Ascending aorta (tissue), 2 donors: ENCODE measurements at regions not wholly inside any gene's neighbourhood (a gene's known extent, or its start where the extent isn't known, plus 50 kb on each side); places are given as distances from the start of the nearest gene placed in this dataset.
"Not testable (repeated sequence)": the region's sequence is repeated elsewhere in the genome, so short reads cannot be mapped to it uniquely, and the experiment has no call there.

Experiments
- DNase-seq, 2 donors: peaks; one replicate each; pipeline ENCODE4 v3.0.0-alpha.2; 2019; ENCODE audit warnings: low spot score in 2 of 2
- H3K27ac ChIP-seq, 2 donors: fragments of 200-600 bp; sonication (generic); one replicate each; pipeline ENCODE4 v1.5.1; 2016 to 2017; ENCODE audit warnings: mild to moderate bottlenecking in 1 of 2
- H3K27me3 ChIP-seq: fragments of 200-600 bp; sonication (generic); one replicate; pipeline ENCODE4 v1.5.1; 2017
- H3K36me3 ChIP-seq, 2 donors: fragments of 200-600 bp; sonication (generic); one replicate each; pipeline ENCODE4 v1.5.1; 2016
- H3K4me1 ChIP-seq, 2 donors: fragments of 200-600 bp; sonication (generic); one replicate each; pipeline ENCODE4 v1.5.1; 2016 to 2017; ENCODE audit warnings: mild to moderate bottlenecking in 1 of 2
- H3K4me3 ChIP-seq, 2 donors: fragments of 200-600 bp; sonication (generic); one replicate each; pipeline ENCODE4 v1.5.1; 2016 to 2017; ENCODE audit warnings: mild to moderate bottlenecking in 1 of 2
- H3K9me3 ChIP-seq, 2 donors: fragments of 200-600 bp; sonication (generic); one replicate each; pipeline ENCODE4 v1.5.1; 2016
- intact Hi-C: fragments of 100-400 bp; cut with DNase I; formaldehyde crosslinking; loops from one replicate; pipeline ENCODE4 v1.15.1; 2023
- TF ChIP-seq, protein P1 (sequence below), 3 experiments: fragments of 200-600 bp in 2 of 3; fragments of 450-650 bp in 1 of 3; sonication (generic) in 2 of 3; IDR thresholded peaks; one replicate each; pipeline ENCODE4 v1.5.1; 2016 to 2019; ENCODE audit warnings: antibody characterized with exemption in 3 of 3, mild to moderate bottlenecking in 1 of 3, moderate library complexity in 1 of 3

DNA sequence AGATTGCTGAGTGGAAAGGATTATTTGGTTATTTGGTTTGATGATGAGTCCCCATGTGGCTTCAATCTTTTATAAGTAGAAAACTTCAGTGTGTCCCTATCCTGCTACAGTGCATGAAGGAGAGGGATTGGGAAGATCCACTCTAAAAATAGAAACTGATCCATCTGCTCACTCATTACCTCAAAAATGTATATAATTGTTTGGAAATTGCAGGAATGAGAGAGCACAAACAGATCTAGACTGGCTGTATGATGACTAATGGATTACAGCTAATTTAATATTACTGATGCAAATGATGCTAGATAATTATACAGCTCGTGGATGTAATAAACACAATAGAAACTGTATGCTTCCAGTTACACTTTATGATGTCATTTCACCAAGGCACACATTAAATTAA is 625.3 kb upstream of the PRR20A start:
- intact Hi-C loops: no loop called here
- TF ChIP-seq, protein P1, sequence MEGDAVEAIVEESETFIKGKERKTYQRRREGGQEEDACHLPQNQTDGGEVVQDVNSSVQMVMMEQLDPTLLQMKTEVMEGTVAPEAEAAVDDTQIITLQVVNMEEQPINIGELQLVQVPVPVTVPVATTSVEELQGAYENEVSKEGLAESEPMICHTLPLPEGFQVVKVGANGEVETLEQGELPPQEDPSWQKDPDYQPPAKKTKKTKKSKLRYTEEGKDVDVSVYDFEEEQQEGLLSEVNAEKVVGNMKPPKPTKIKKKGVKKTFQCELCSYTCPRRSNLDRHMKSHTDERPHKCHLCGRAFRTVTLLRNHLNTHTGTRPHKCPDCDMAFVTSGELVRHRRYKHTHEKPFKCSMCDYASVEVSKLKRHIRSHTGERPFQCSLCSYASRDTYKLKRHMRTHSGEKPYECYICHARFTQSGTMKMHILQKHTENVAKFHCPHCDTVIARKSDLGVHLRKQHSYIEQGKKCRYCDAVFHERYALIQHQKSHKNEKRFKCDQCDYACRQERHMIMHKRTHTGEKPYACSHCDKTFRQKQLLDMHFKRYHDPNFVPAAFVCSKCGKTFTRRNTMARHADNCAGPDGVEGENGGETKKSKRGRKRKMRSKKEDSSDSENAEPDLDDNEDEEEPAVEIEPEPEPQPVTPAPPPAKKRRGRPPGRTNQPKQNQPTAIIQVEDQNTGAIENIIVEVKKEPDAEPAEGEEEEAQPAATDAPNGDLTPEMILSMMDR (IDR thresholded peaks at IDR 0.05): no peak
- no peaks in the 10 kb centered on the region for H3K27me3 ChIP-seq
- H3K4me1 ChIP-seq: no peaks in the 10 kb centered on the region
- no peaks in the 10 kb centered on the region for H3K9me3 ChIP-seq
- DNase-seq: no peak
- no peaks in the 10 kb centered on the region for H3K36me3 ChIP-seq
- no peak overlapping the region for H3K27ac ChIP-seq
- H3K4me3 ChIP-seq: no peak overlapping the region

DNA sequence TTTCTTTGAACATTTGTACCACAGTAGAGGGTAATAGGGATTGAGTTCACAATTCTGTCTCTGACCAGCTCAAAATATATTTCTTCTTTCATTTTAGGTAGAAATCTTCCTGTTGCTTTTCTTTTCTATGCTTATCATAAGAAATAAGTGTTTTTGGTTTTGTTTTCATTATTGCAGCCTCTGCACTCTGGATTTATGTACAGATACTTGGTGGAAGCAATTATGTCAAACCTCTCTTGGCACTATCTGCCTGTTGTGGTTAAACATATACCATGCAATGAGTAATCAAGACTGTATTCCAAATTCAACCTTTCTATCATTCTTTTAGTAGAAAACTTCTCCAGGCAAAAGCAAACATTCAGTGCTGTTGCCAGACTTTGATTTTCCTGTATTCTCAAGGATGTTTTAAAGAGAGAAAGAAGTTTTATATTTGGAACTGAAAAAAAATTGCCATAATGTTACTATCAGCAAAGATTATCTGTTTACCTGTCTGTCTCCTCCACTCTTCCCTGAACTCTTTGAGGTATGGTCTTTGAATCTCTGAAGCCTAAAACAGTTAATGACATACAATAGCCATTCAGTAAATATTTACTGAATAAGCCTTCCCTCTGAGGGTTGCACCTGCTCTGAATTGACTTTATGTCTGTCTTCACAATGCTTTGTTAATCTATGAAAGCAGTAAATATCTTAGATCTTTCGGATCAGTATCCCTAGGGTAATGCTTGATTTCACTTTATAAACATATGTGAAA is 612.5 kb upstream of the PRR20A start:
- H3K27ac ChIP-seq: no peak overlapping the region
- H3K9me3 ChIP-seq: no peaks in the 10 kb centered on the region
- intact Hi-C loops: no loop called here
- TF ChIP-seq, protein P1 (IDR thresholded peaks at IDR 0.05): no peak
- H3K36me3 ChIP-seq: no peaks in the 10 kb centered on the region
- no peaks in the 10 kb centered on the region for H3K27me3 ChIP-seq
- H3K4me1 ChIP-seq: no peaks in the 10 kb centered on the region
- H3K4me3 ChIP-seq: no peak overlapping the region
- DNase-seq: no peak

DNA sequence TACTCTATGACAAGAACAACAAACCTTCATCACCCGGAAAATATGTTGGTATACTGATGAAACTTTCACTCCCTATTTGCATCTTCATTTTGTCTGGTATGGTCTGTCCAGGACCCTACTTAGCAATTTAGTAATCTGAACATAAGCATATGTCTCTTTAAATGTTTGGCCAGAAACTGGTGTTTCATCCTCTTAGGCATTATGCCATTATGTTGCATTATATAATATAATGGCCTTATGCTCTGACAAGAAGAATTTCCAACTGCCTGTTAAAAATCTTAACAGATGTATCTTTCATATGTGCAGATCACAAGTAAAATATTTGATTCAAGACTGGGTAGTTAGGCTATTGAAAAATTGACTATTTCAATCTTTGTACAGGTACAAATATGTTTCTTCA is 610.6 kb upstream of the PRR20A start:
- H3K36me3 ChIP-seq: no peaks in the 10 kb centered on the region
- no peaks in the 10 kb centered on the region for H3K27me3 ChIP-seq
- no peak for DNase-seq
- H3K4me3 ChIP-seq: no peak overlapping the region
- TF ChIP-seq, protein P1 (IDR thresholded peaks at IDR 0.05): no peak
- no peaks in the 10 kb centered on the region for H3K9me3 ChIP-seq
- no peak overlapping the region for H3K27ac ChIP-seq
- H3K4me1 ChIP-seq: no peaks in the 10 kb centered on the region
- intact Hi-C loops: no loop called here

DNA sequence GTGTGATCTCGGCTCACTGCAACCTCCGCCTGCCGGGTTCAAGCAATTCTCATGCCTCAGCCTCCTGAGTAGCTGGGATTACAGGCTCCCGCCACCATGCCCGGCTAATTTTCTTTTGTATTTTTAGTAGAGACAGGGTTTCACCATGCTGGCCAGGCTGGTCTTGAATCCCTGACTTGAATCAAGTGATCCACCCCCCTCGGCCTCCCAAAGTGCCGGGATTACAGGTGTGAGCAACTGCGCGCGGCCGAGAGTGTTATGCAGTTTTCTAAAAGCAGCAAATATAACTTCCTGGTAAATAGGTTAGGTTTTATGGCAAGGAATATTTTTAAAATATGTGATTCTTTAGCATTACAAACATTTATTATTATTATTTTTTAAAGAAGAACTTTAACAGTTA is 592.8 kb upstream of the PRR20A start:
- H3K4me3 ChIP-seq, H3K27me3 ChIP-seq, H3K27ac ChIP-seq, intact Hi-C loops, H3K4me1 ChIP-seq, H3K9me3 ChIP-seq, H3K36me3 ChIP-seq, DNase-seq: not testable (repeated sequence)

DNA sequence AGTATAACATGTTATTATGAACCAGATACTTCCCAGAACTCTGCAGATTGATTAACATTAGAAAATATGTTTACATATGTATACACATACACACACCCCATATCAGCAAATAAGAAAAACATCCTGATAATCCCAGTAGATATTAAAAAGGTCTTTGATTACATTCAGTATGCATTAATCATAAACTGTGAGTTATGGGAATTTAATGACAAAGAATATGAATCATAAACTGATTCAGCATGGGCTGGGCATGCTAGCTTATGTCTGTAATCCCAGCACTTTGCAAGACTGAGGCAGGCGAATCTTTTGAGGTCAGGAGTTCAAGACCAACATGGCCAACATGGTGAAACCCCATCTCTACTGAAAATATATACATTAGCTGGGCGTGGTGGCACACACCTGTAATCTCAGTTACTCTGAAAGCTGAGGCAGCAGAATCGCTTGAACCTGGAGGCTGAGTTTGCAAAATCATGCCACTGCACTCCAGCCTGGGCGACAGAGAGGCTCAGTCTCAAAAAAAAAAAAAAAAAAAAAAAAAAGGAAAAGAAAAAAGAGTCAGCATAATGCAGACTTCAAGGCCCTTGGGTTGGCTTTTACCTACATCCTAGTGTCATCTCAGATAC is 581.9 kb upstream of the PRR20A start:
- intact Hi-C loops: no loop called here
- TF ChIP-seq, protein P1 (IDR thresholded peaks at IDR 0.05): no peak
- no peaks in the 10 kb centered on the region for H3K9me3 ChIP-seq
- DNase-seq: no peak
- no peaks in the 10 kb centered on the region for H3K4me1 ChIP-seq
- H3K36me3 ChIP-seq: no peaks in the 10 kb centered on the region
- H3K27ac ChIP-seq: no peak overlapping the region
- H3K4me3 ChIP-seq: no peak overlapping the region
- H3K27me3 ChIP-seq: no peaks in the 10 kb centered on the region

DNA sequence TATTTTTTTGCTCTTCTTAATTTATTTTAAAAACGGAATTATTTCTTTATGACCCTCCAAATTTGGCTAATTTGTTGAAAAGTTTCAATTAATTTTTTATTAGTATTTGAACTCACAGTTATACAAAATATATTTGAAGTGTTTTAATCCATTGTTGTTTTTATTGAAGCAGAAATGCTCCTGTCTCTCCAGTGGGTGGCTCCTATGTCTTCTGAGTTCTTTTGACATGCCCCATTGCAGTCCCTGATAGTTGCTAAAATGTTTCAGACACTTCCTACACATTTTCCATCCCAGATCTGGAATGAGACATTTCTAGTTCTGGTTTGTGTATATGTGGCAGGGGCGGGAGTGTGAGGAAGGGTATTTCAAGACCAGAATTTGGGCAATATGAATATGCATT is 579.4 kb upstream of the PRR20A start:
- Histone ChIP-seq H3K36me3 (no peaks in the 10 kb centered on the region), H3K4me3 (no peak overlapping the region), H3K4me1 (no peaks in the 10 kb centered on the region), H3K27me3 (no peaks in the 10 kb centered on the region), H3K9me3 (no peaks in the 10 kb centered on the region), H3K27ac (no peak overlapping the region)
- TF ChIP-seq, protein P1 (IDR thresholded peaks at IDR 0.05): no peak
- intact Hi-C loops: no loop called here
- DNase-seq: no peak
